ENCODE measurements at regions not wholly inside any gene's neighbourhood (a gene's known extent, or its start where the extent isn't known, plus 50 kb on each side); places are given as distances from the start of the nearest gene placed in this dataset.

DNA sequence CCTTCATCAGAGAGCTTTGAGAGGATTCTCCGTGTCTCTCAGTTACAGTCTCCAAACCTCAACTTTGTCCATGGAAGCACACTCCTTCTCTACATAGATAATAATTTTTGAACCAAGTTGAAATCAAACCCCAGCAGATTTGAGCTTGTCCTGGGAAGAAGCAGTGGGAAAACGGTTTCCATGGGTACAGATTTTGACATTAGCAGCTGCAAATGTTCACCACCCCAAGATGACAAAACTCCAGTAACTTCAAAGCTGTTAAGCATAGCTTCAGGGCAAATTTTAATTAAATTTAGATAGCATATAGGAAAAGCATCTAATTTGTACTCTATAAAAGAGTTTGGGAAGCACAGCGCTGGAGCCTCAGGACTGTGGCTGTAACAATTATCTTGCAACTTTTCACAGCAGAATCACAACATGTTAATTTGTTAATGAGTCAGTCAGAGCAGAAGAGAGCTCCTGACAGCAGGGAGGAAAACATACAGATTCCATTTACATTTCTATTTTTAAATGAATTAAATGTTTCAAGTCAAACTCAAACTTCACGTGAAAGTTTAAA lies 240.7 kb downstream of the BMP7 start:
- no peaks in the 10 kb centered on the region for H3K79me2 ChIP-seq (ENCODE audit: control insufficient read depth, low read length)
- no peak overlapping the region for H3K27ac ChIP-seq (ENCODE audit: low read depth, low read length)
- no peak overlapping the region for H3K4me3 ChIP-seq (ENCODE audit: low read length)
- H3F3A ChIP-seq (ENCODE audit: control insufficient read depth, insufficient read depth): no peaks in the 10 kb centered on the region
- peaks cover 18% of the 10 kb centered on the region for H3K27me3 ChIP-seq (ENCODE audit: control insufficient read depth, low read length)
- H3K4me2 ChIP-seq (ENCODE audit: low read length): no peak overlapping the region
- TF ChIP-seq, protein P1, sequence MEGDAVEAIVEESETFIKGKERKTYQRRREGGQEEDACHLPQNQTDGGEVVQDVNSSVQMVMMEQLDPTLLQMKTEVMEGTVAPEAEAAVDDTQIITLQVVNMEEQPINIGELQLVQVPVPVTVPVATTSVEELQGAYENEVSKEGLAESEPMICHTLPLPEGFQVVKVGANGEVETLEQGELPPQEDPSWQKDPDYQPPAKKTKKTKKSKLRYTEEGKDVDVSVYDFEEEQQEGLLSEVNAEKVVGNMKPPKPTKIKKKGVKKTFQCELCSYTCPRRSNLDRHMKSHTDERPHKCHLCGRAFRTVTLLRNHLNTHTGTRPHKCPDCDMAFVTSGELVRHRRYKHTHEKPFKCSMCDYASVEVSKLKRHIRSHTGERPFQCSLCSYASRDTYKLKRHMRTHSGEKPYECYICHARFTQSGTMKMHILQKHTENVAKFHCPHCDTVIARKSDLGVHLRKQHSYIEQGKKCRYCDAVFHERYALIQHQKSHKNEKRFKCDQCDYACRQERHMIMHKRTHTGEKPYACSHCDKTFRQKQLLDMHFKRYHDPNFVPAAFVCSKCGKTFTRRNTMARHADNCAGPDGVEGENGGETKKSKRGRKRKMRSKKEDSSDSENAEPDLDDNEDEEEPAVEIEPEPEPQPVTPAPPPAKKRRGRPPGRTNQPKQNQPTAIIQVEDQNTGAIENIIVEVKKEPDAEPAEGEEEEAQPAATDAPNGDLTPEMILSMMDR (IDR thresholded peaks at IDR 0.05; ENCODE audit: low read depth, low read length, poor library complexity, severe bottlenecking): no peak
- no peak for TF ChIP-seq EZH2phosphoT487 (IDR thresholded peaks at IDR 0.05; ENCODE audit: borderline replicate concordance, low read length)
- H3K4me1 ChIP-seq (ENCODE audit: control insufficient read depth, low read length): no peaks in the 10 kb centered on the region
- H4K20me1 ChIP-seq (ENCODE audit: control insufficient read depth, insufficient read depth, low read depth, low read length): no peaks in the 10 kb centered on the region
- H3K9me3 ChIP-seq (ENCODE audit: control insufficient read depth, insufficient read depth, low read length): no peaks in the 10 kb centered on the region
- H3K9me2 ChIP-seq (replicated peaks; ENCODE audit: control insufficient read depth, low read length): no peaks in the 10 kb centered on the region
- no peaks in the 10 kb centered on the region for H3K36me3 ChIP-seq (ENCODE audit: control insufficient read depth, low read length)

DNA sequence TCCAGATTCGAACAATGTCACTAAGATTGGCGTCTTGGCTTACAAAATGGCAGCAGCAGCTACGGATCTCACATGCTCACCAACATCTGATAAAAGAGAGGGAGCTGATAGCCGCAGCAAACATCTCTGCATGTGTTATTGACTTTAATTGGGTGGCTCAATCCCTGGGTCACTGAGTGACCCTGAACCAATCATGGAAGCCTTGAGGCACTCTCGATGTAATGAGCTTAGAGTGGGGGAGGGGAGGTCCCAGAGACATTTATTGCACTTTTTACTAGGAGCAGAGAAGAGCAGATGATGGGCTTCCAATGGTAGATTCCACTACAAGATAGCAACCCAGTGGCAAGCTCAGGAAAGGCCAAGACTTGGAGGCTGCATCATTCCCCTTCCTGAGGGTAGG lies 238.7 kb downstream of the BMP7 start:
- Histone ChIP-seq H3K27me3 (ENCODE audit: control insufficient read depth, low read length) (peaks cover 18% of the 10 kb centered on the region), H3K9me3 (ENCODE audit: control insufficient read depth, insufficient read depth, low read length) (no peaks in the 10 kb centered on the region), H3K79me2 (ENCODE audit: control insufficient read depth, low read length) (no peaks in the 10 kb centered on the region), H3F3A (ENCODE audit: control insufficient read depth, insufficient read depth) (no peaks in the 10 kb centered on the region), H3K9me2 (replicated peaks; ENCODE audit: control insufficient read depth, low read length) (no peaks in the 10 kb centered on the region), H3K4me2 (ENCODE audit: low read length) (no peak overlapping the region), H3K36me3 (ENCODE audit: control insufficient read depth, low read length) (no peaks in the 10 kb centered on the region), H3K27ac (ENCODE audit: low read depth, low read length) (no peak overlapping the region), H4K20me1 (ENCODE audit: control insufficient read depth, insufficient read depth, low read depth, low read length) (no peaks in the 10 kb centered on the region), H3K4me1 (ENCODE audit: control insufficient read depth, low read length) (no peaks in the 10 kb centered on the region), H3K4me3 (ENCODE audit: low read length) (no peak overlapping the region)
- TF ChIP-seq EZH2phosphoT487 (IDR thresholded peaks at IDR 0.05; ENCODE audit: borderline replicate concordance, low read length): no peak
- TF ChIP-seq, protein P1 (IDR thresholded peaks at IDR 0.05; ENCODE audit: low read depth, low read length, poor library complexity, severe bottlenecking): no peak

DNA sequence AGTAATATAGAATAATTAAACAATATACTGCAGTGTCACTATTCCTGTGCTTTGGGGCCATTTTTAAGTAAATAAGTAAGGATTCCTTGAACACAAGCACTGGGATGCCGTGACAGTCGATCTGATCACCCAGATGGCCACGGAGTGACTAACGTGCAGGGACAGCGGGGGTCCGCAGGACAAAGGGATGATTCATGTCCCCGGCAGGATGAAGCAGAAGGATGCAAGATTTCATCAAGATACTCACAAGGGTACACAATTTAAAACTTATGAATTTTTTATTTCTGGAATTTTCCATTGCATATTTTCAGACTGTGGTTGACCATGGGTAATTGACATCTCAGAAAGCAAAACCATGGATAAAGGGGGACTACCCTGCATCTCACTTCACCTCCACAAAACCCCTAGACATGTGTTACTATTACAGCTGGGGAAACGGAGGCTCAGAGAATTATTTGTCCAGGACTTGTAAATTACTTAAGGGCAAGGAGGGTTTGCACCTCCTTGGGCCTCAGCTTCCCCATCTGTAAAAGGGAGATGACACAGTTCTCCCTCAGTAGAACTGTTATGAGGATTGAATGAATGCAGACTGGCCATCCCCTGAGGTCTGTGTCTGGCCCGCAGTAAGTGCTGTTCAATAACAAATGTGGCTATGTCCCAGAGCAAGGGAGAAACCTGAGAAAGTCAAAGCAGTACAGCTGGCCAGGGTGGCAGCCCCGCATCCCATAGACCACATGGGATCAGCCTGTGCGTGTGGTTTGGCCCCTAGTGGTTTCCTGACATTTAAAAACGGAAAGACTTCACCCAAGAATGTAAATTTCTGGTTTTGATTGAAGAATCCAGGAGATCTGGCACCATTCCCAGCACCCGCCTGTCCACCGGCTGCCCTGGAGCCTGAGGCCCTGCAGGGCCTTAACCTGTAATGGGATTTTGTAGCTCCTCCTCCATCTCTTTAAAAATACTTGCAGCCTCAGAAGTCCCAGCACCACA lies 235.5 kb downstream of the BMP7 start:
- Histone ChIP-seq H3K27ac (ENCODE audit: low read depth, low read length) (no peak overlapping the region), H4K20me1 (ENCODE audit: control insufficient read depth, insufficient read depth, low read depth, low read length) (no peaks in the 10 kb centered on the region), H3K27me3 (ENCODE audit: control insufficient read depth, low read length) (peaks cover 31% of the 10 kb centered on the region), H3F3A (ENCODE audit: control insufficient read depth, insufficient read depth) (no peaks in the 10 kb centered on the region), H3K4me2 (ENCODE audit: low read length) (no peak overlapping the region), H3K79me2 (ENCODE audit: control insufficient read depth, low read length) (no peaks in the 10 kb centered on the region), H3K36me3 (ENCODE audit: control insufficient read depth, low read length) (no peaks in the 10 kb centered on the region), H3K9me2 (replicated peaks; ENCODE audit: control insufficient read depth, low read length) (no peaks in the 10 kb centered on the region), H3K4me1 (ENCODE audit: control insufficient read depth, low read length) (no peaks in the 10 kb centered on the region), H3K4me3 (ENCODE audit: low read length) (no peak overlapping the region), H3K9me3 (ENCODE audit: control insufficient read depth, insufficient read depth, low read length) (no peaks in the 10 kb centered on the region)
- TF ChIP-seq, protein P1 (IDR thresholded peaks at IDR 0.05; ENCODE audit: low read depth, low read length, poor library complexity, severe bottlenecking): no peak
- no peak for TF ChIP-seq EZH2phosphoT487 (IDR thresholded peaks at IDR 0.05; ENCODE audit: borderline replicate concordance, low read length)
